ENCODE measurements at regions not wholly inside any gene's neighbourhood (a gene's known extent, or its start where the extent isn't known, plus 50 kb on each side); places are given as distances from the start of the nearest gene placed in this dataset.

GRCh38 chr6:102848796-102849195 is 1455.3 kb downstream of the GRIK2 start:
- no peak for DNase-seq (ENCODE audit: low read depth, low spot score)
- Histone ChIP-seq H3K4me1 (ENCODE audit: control insufficient read depth, extremely low read depth, insufficient read depth, low read length) (no peaks in the 10 kb centered on the region), H3K27me3 (ENCODE audit: control insufficient read depth in 2 of 2, insufficient read depth in 2 of 2, low read length in 2 of 2) (no peaks in the 10 kb centered on the region), H4K20me1 (replicated peaks; ENCODE audit: control insufficient read depth, extremely low read depth, insufficient read depth, low read length) (no peaks in the 10 kb centered on the region), H3K9ac (replicated peaks; ENCODE audit: extremely low read depth, insufficient read depth, low read length) (no peak overlapping the region), H2AFZ (ENCODE audit: low read depth, low read length) (no peak overlapping the region), H3K4me3 (replicated peaks in 1 of 3; ENCODE audit: insufficient read depth in 1 of 3, low read depth in 1 of 3, low read length in 3 of 3) (no peak overlapping the region), H3K9me1 (replicated peaks; ENCODE audit: control insufficient read depth, extremely low read depth, insufficient read depth, low read length) (no peaks in the 10 kb centered on the region), H3K79me2 (ENCODE audit: control insufficient read depth, insufficient read depth, low read length) (no peaks in the 10 kb centered on the region), H3K36me3 (ENCODE audit: control insufficient read depth in 2 of 2, extremely low read depth in 1 of 2, insufficient read depth in 2 of 2, low read length in 2 of 2) (no peaks in the 10 kb centered on the region), H3K27ac (ENCODE audit: insufficient read depth, low read depth, low read length) (no peak overlapping the region), H3K9me3 (replicated peaks; ENCODE audit: control insufficient read depth, insufficient read depth, low read length) (no peaks in the 10 kb centered on the region), H3K4me2 (ENCODE audit: insufficient read depth, low read length) (no peak overlapping the region)
- CTCF ChIA-PET: no interaction called here
- intact Hi-C loops (cut with micrococcal nuclease): no loop called here
- POLR2A ChIA-PET: no interaction called here
- FAIRE-seq: no peak
- dilution Hi-C loops (cut with MboI; ENCODE audit: extremely low pct_ligation_motif_present, low sequenced_read_pairs): no loop called here
- BruUV-seq (replicated peaks): no TSS peak
- TF ChIP-seq POLR2AphosphoS5 (IDR thresholded peaks at IDR 0.05; ENCODE audit: insufficient read depth, low read depth, low read length) (no peak), MAX (IDR thresholded peaks at IDR 0.05; ENCODE audit: insufficient read depth, insufficient read length) (no peak), JUN (IDR thresholded peaks at IDR 0.05; ENCODE audit: borderline replicate concordance, insufficient read depth, insufficient read length, low read depth) (no peak), POLR2A (IDR thresholded peaks at IDR 0.05; ENCODE audit: low read depth, low read length) (no peak), FOS (IDR thresholded peaks at IDR 0.05; ENCODE audit: borderline replicate concordance, insufficient read depth, low read length) (no peak), CTCF (IDR thresholded peaks at IDR 0.05; ENCODE audit: extremely low read depth in 1 of 2, insufficient read depth in 1 of 2, low read depth in 1 of 2, low read length in 2 of 2) (no peak), GATA2 (IDR thresholded peaks at IDR 0.05; ENCODE audit: insufficient read depth, insufficient read length, low read depth, low read length) (no peak)

All from endothelial cell of umbilical vein (primary cell).